ENCODE measurements at regions not wholly inside any gene's neighbourhood (a gene's known extent, or its start where the extent isn't known, plus 50 kb on each side); places are given as distances from the start of the nearest gene placed in this dataset.
A peak's percentile ranks its signal among the peaks of the same experiment; 100 is the strongest.

GRCh38 chr9:515665-516064 is 301.0 kb downstream of the DOCK8 start:
- DNase-seq, result no peak

- DNase-seq, result no peak
These were observed 303.3 kb downstream of the DOCK8 start for GRCh38 chr9:517993-518392.

DNA sequence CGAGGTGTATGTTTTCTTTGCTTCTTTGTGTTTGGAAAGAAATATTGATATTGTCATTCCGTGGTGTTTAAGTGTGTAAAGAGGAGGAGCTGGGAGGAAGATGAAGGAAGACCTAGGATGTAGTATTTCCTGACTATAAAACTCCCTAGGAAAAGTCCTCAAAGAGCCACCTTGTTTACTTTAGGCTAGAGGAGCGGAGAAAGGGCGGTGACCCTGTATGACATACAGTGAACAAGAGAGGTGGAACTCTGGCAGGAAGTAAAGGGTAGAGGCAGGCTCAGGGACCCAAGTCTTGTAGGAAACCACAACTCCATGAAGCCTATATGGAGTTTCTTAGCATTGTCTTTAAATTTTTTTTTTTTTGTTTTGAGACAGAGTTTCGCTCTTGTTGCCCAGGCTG is 303.9 kb downstream of the DOCK8 start:
- no peak for DNase-seq

GRCh38 chr9:519579-519978 is 304.9 kb downstream of the DOCK8 start:
- no peak for DNase-seq

DNA sequence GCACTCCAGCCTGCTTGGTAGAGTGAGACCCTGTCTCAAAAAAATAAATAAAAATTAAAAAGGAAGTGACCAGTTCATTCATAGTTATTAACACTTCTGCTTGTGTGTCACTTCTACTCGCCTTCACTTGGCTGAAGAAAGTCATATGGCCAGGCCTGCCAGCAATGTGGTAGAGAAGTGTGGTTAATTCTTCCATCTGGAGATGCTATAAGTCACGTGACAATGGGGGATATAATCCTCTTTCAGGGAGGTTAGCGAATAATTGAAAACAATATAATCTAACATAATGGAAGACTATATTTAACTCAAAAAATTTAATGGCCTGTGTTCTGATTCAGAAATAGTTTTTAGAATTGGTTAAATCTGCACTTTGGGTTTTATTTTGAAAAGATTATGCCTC is 305.6 kb downstream of the DOCK8 start:
- DNase-seq, result no peak

DNA sequence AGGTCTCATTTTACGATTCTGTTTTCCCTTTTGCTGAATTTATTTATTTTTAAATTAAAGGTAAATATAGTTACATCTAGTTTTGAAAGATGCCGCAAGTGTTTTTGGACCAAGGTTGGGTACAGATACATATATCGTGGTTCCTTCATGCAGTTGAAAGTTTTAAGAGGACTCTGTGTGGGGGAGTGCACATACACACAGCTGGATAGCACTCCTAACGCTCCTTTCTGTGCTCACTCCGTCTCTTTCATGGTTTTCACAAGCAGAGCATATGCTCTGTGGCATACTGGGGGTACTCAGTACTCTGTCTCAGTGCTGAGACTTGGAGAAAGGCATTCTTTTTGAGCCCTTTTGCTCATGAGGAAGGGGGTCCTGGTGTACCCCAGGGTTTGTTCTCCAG is 307.5 kb downstream of the DOCK8 start:
- DNase-seq, result no peak

- DNase-seq, result no peak
These were observed 308.0 kb downstream of the DOCK8 start for GRCh38 chr9:522658-523057.

DNA sequence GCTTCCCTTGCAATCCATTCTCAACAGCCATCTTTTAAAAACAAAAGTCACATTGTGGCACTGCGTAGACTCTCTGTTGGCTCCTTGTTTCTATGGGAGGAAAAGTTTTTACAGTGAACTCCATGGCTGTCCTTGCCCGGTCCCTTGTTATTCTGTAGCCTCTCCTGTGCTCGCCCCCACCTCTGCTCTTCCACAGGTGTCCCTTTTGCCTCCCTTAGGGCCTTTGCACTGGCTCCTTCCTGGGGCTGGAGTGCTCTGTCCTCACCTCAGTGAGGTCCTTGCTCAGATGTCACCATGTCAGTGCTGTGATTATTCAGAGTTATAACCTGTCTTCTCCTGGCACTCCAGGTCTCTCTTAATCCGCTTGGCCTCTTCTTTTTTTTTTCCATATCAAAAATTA is 308.8 kb downstream of the DOCK8 start:
- DNase-seq, result no peak

DNA sequence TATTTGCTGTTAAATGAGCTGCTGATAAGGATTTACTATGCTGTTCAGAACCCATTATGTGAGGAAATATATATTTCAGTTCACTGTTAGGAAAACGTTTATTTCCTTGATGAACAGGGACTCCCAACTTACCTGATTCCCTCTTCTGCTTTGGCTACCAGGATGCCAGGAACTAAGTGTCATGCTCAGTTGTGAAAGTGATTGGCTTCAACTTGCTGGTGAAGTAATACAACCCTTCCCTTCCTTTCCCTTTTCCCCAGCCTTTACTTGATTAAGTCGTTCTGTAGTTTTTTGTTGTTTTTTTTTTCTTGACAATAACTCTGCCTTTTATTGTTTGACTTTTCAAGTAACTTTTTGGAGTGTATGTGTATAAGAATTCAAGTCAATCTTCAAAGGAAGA is 309.3 kb downstream of the DOCK8 start:
- DNase-seq, result no peak

- DNase-seq, result no peak
These were observed 312.4 kb downstream of the DOCK8 start for GRCh38 chr9:526904-527591.

- DNase-seq, result no peak
These were observed 311.8 kb upstream of the DMRT1 start for GRCh38 chr9:529731-530130.

- DNase-seq, result no peak
These were observed 310.8 kb upstream of the DMRT1 start for GRCh38 chr9:530681-531080.

GRCh38 chr9:532707-533106 is 308.8 kb upstream of the DMRT1 start:
- no peak for DNase-seq

- no peak for DNase-seq
These were observed 306.6 kb upstream of the DMRT1 start for GRCh38 chr9:534886-535285.

DNA sequence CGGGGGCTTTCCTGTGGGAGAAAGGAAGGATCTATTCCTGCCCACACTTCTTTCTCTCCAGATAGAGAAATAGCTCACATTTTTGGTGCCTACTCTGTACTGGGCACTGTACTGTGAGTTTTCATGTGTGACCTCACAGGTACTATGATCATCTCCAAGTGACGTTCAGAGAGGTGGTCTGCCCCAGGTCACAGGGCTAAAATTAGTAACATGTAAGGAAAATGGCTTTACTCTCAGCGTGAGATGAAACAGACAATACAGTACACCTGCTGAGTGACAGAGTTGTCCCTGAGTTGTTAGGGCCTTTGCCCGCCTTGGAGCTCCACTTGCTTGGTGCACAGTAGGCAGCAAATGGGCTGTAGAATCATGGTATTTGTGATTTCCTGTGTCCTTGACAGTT is 306.1 kb upstream of the DMRT1 start:
- no peak for DNase-seq

GRCh38 chr9:536597-537511 is 304.6 kb upstream of the DMRT1 start:
- no peak for DNase-seq

- DNase-seq, result no peak
These were observed 298.0 kb upstream of the DMRT1 start for GRCh38 chr9:543478-543877.

DNA sequence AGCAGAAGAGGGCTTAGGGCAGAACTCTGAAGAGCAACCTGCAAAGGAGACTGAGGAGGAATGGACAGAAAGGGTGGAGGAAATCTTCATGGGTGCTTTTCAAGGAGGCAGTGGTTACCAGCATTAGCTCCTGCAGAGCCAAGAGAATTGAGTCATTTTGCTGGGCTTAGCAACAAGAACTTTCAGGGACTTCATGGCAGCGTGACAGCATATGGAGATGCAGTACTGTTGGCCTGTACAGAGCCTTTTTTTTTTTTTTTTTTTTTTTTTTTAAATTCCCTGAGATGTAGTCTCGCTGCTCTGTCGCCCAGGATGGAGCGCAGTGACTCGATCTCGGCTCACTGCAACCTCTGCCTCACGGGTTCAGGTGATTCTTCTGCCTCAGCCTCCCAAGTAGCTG is 296.0 kb upstream of the DMRT1 start:
- no peak for DNase-seq

- no peak for DNase-seq
These were observed 295.3 kb upstream of the DMRT1 start for GRCh38 chr9:546235-546634.

- peak; percentile 50 for DNase-seq
These were observed 294.7 kb upstream of the DMRT1 start for GRCh38 chr9:546797-547223.

DNA sequence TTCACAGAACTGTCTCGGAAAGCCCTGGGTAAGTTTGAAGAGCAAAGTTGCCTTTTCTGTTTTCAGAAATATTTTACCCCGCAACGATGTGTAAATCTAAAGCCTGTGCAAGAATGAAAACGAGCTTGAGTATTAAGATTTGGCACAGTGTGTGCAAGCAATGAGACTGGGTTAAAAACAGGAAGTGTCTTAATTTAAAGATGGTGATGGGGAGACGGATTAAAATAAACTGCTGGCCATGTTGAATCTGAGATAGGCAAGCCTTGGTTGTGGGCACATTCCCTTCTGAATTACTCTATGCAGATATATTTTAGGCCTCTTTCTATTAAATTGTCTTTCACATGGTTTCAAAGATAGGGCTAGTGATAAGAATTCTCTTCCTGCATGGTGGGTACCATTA is 294.2 kb upstream of the DMRT1 start:
- no peak for DNase-seq

- DNase-seq, result no peak
These were observed 292.0 kb upstream of the DMRT1 start for GRCh38 chr9:549455-549997.

- DNase-seq, result no peak
These were observed 291.2 kb upstream of the DMRT1 start for GRCh38 chr9:550333-550732.
